WTC11 (cell line): ENCODE measurements at regions not wholly inside any gene's neighbourhood (a gene's known extent, or its start where the extent isn't known, plus 50 kb on each side); places are given as distances from the start of the nearest gene placed in this dataset.

Experiments
- ATAC-seq: fragments of 200-7000 bp; cut with Tn5 transposase; 2 replicates; pipeline ENCODE4 v1.10.0; 2021; ENCODE audit warnings: mild to moderate bottlenecking, moderate library complexity
- CTCF ChIA-PET: fragments of 300-600 bp; sonication (Branson Sonifier 250); formaldehyde crosslinking; loops from one replicate; lab custom pipeline; 2021; ENCODE audit warnings: antibody characterized with exemption; lab: Charles Lee
- POLR2A ChIA-PET: fragments of 350-600 bp; sonication (Branson Sonifier 250); formaldehyde crosslinking; loops from one replicate; lab custom pipeline; 2021; ENCODE audit warnings: antibody characterized with exemption; lab: Charles Lee
- DNase-seq: peaks from one replicate; pipeline ENCODE4 v3.0.0; 2021; ENCODE audit warnings: low spot score
- H3K27ac Mint-ChIP-seq: 2 replicates; pipeline ENCODE4 v1.8.0; 2021; ENCODE audit warnings: mixed read lengths
- H3K27me3 Mint-ChIP-seq: 2 replicates; pipeline ENCODE4 v1.8.0; 2021; ENCODE audit warnings: low read depth, mild to moderate bottlenecking, moderate library complexity, mixed read lengths
- H3K36me3 Mint-ChIP-seq: 2 replicates; pipeline ENCODE4 v1.8.0; 2021; ENCODE audit warnings: mixed read lengths
- H3K4me1 Mint-ChIP-seq: 2 replicates; pipeline ENCODE4 v1.8.0; 2022; ENCODE audit warnings: mixed read lengths
- H3K4me3 Mint-ChIP-seq: 2 replicates; pipeline ENCODE4 v1.8.0; 2021; ENCODE audit warnings: mild to moderate bottlenecking, moderate library complexity, mixed read lengths
- H3K9me3 Mint-ChIP-seq: 2 replicates; pipeline ENCODE4 v1.8.0; 2021; ENCODE audit warnings: mixed read lengths
- CREM ChIP-seq: sonication (generic); formaldehyde crosslinking; IDR thresholded peaks from 2 replicates; pipeline ENCODE4 v1.8.1; 2022; ENCODE audit warnings: mild to moderate bottlenecking, missing genetic modification reagents, moderate library complexity
- CTCF ChIP-seq: fragments of 200-600 bp; IDR thresholded peaks from 2 replicates; pipeline ENCODE4 v1.8.0; 2022; ENCODE audit warnings: antibody characterized with exemption
- E2F1 ChIP-seq: sonication (generic); formaldehyde crosslinking; IDR thresholded peaks from 2 replicates; pipeline ENCODE4 v1.8.0; 2022; ENCODE audit warnings: mild to moderate bottlenecking, missing genetic modification reagents
- ELF4 ChIP-seq: sonication (generic); formaldehyde crosslinking; IDR thresholded peaks from 2 replicates; pipeline ENCODE4 v1.8.1; 2022; ENCODE audit warnings: low read depth, mild to moderate bottlenecking, moderate library complexity, missing genetic modification reagents
- HMGA2 ChIP-seq: fragments of 250-450 bp; sonication (Bioruptor Pico); IDR thresholded peaks from 2 replicates; pipeline ENCODE4 v1.4.0; 2021; ENCODE audit warnings: mild to moderate bottlenecking, moderate library complexity
- KAT7 ChIP-seq: sonication (generic); formaldehyde crosslinking; IDR thresholded peaks from 2 replicates; pipeline ENCODE4 v1.8.1; 2023; ENCODE audit warnings: missing genetic modification reagents, mild to moderate bottlenecking, borderline replicate concordance
- MXD4 ChIP-seq: fragments of 250-450 bp; sonication (Bioruptor Pico); IDR thresholded peaks from 2 replicates; pipeline ENCODE4 v1.8.0; 2021; ENCODE audit warnings: mild to moderate bottlenecking, moderate library complexity, borderline replicate concordance
- NFATC4 ChIP-seq: fragments of 250-450 bp; sonication (Bioruptor Pico); IDR thresholded peaks from 2 replicates; pipeline ENCODE4 v1.9.0; 2021; ENCODE audit warnings: mild to moderate bottlenecking
- OVOL2 ChIP-seq: fragments of 250-450 bp; sonication (Bioruptor Pico); IDR thresholded peaks from 2 replicates; pipeline ENCODE4 v1.9.0; 2021; ENCODE audit warnings: mild to moderate bottlenecking, borderline replicate concordance
- RELA ChIP-seq: sonication (generic); formaldehyde crosslinking; IDR thresholded peaks from 2 replicates; pipeline ENCODE4 v1.8.1; 2022; ENCODE audit warnings: missing genetic modification reagents, mild to moderate bottlenecking, borderline replicate concordance
- SMAD4 ChIP-seq: sonication (generic); formaldehyde crosslinking; IDR thresholded peaks from 2 replicates; pipeline ENCODE4 v1.8.0; 2022; ENCODE audit warnings: mild to moderate bottlenecking, missing genetic modification reagents
- TCF7 ChIP-seq: sonication (generic); formaldehyde crosslinking; IDR thresholded peaks from 2 replicates; pipeline ENCODE4 v1.8.0; 2022; ENCODE audit warnings: mild to moderate bottlenecking, low read depth, missing genetic modification reagents, moderate library complexity
- TEAD4 ChIP-seq: sonication (generic); formaldehyde crosslinking; IDR thresholded peaks from 2 replicates; pipeline ENCODE4 v1.8.0; 2022; ENCODE audit warnings: mild to moderate bottlenecking, missing genetic modification reagents
- ZNF121 ChIP-seq: sonication (generic); formaldehyde crosslinking; IDR thresholded peaks from 2 replicates; pipeline ENCODE4 v1.8.0; 2023; ENCODE audit warnings: missing genetic modification reagents
- ZNF396 ChIP-seq: fragments of 250-450 bp; sonication (Bioruptor Pico); IDR thresholded peaks from 2 replicates; pipeline ENCODE4 v1.8.0; 2021; ENCODE audit warnings: mild to moderate bottlenecking, moderate library complexity, borderline replicate concordance
- ZNF671 ChIP-seq: fragments of 250-450 bp; sonication (Bioruptor Pico); IDR thresholded peaks from 2 replicates; pipeline ENCODE4 v1.8.0; 2021; ENCODE audit warnings: mild to moderate bottlenecking
- TF ChIP-seq, protein P1 (sequence below): sonication (generic); formaldehyde crosslinking; conservative IDR thresholded peaks from 2 replicates; pipeline ENCODE4 v1.8.1; 2022; ENCODE audit warnings: mild to moderate bottlenecking, missing genetic modification reagents
- TF ChIP-seq, protein P2 (sequence below): sonication (generic); formaldehyde crosslinking; IDR thresholded peaks from 2 replicates; pipeline ENCODE4 v1.8.1; 2022; ENCODE audit warnings: missing genetic modification reagents, borderline replicate concordance
- TF ChIP-seq, protein P3 (sequence below): sonication (generic); formaldehyde crosslinking; IDR thresholded peaks from 2 replicates; pipeline ENCODE4 v1.8.1; 2022; ENCODE audit warnings: mild to moderate bottlenecking, missing genetic modification reagents, moderate library complexity, borderline replicate concordance
- TF ChIP-seq, protein P4 (sequence below): sonication (generic); formaldehyde crosslinking; IDR thresholded peaks from 2 replicates; pipeline ENCODE4 v1.8.1; 2022; ENCODE audit warnings: low read depth, missing genetic modification reagents, borderline replicate concordance

- CTCF ChIA-PET: no interaction called here
- no peak overlapping the region for H3K4me3 Mint-ChIP-seq
- ATAC-seq (no peak), DNase-seq (no peak)
- TF ChIP-seq RELA (CRISPR knock-in tag): no peak
- no peak for TF ChIP-seq OVOL2 (CRISPR knock-in tag)
- TF ChIP-seq TCF7: no peak
- TF ChIP-seq TEAD4 (CRISPR knock-in tag): no peak
- TF ChIP-seq MXD4 (CRISPR knock-in tag): no peak
- TF ChIP-seq NFATC4 (CRISPR knock-in tag): no peak
- no peak for TF ChIP-seq CREM (CRISPR knock-in tag)
- TF ChIP-seq CTCF: no peak
- TF ChIP-seq, protein P1, sequence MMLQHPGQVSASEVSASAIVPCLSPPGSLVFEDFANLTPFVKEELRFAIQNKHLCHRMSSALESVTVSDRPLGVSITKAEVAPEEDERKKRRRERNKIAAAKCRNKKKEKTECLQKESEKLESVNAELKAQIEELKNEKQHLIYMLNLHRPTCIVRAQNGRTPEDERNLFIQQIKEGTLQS: no peak
- TF ChIP-seq, protein P2, sequence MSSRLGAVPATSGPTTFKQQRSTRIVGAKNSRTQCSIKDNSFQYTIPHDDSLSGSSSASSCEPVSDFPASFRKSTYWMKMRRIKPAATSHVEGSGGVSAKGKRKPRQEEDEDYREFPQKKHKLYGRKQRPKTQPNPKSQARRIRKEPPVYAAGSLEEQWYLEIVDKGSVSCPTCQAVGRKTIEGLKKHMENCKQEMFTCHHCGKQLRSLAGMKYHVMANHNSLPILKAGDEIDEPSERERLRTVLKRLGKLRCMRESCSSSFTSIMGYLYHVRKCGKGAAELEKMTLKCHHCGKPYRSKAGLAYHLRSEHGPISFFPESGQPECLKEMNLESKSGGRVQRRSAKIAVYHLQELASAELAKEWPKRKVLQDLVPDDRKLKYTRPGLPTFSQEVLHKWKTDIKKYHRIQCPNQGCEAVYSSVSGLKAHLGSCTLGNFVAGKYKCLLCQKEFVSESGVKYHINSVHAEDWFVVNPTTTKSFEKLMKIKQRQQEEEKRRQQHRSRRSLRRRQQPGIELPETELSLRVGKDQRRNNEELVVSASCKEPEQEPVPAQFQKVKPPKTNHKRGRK: no peak
- TF ChIP-seq ZNF671 (CRISPR knock-in tag): no peak
- TF ChIP-seq, protein P3, sequence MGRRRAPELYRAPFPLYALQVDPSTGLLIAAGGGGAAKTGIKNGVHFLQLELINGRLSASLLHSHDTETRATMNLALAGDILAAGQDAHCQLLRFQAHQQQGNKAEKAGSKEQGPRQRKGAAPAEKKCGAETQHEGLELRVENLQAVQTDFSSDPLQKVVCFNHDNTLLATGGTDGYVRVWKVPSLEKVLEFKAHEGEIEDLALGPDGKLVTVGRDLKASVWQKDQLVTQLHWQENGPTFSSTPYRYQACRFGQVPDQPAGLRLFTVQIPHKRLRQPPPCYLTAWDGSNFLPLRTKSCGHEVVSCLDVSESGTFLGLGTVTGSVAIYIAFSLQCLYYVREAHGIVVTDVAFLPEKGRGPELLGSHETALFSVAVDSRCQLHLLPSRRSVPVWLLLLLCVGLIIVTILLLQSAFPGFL (CRISPR knock-in tag): no peak
- no peak for TF ChIP-seq ZNF396 (CRISPR knock-in tag)
- no peak for TF ChIP-seq HMGA2
- no peaks in the 10 kb centered on the region for H3K36me3 Mint-ChIP-seq
- no peak overlapping the region for H3K27ac Mint-ChIP-seq
- no peaks in the 10 kb centered on the region for H3K9me3 Mint-ChIP-seq
- POLR2A ChIA-PET: interaction anchor here (0.7 kb wide), 1 partner anchor 19 kb away, joined by 3 read pairs; no protein-coding TSS in a partner anchor
- peaks cover under 1% of the 10 kb centered on the region; the same call in 1 of the 2 replicates for H3K4me1 Mint-ChIP-seq
- no peaks in the 10 kb centered on the region for H3K27me3 Mint-ChIP-seq
These were observed 567.8 kb downstream of the IPMK start for GRCh38 chr10:57699944-57700343.

DNA sequence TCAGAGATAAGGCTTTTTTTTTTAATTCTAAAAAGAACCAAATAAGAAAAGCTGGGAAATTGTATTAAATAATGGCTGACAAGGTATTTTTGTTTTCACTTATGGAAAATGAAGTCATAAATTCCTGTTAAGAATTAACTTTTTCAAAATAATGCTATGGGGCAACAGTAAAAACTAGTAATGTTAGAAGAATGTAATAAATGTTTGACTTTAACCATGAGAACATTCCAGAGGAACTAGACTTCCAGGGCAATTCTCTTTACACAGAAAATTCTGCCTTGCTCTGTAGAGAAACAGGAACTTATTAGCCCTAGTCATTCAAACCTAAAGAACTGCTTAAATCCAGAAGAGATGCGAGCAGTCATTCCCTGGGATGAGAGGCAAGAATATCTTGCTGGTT, 571.1 kb downstream of the IPMK start:
- DNase-seq (no peak), ATAC-seq (no peak)
- Mint-ChIP-seq H3K9me3 (no peaks in the 10 kb centered on the region), H3K4me1 (peaks cover 4% of the 10 kb centered on the region; the same call in 1 of the 2 replicates), H3K36me3 (no peaks in the 10 kb centered on the region), H3K27me3 (no peaks in the 10 kb centered on the region), H3K4me3 (no peak overlapping the region), H3K27ac (no peak overlapping the region)
- TF ChIP-seq ELF4 (CRISPR knock-in tag) (no peak), ZNF121 (CRISPR knock-in tag) (no peak), SMAD4 (CRISPR knock-in tag) (no peak), KAT7 (CRISPR knock-in tag) (no peak), CTCF (no peak), E2F1 (no peak)
- TF ChIP-seq, protein P4, sequence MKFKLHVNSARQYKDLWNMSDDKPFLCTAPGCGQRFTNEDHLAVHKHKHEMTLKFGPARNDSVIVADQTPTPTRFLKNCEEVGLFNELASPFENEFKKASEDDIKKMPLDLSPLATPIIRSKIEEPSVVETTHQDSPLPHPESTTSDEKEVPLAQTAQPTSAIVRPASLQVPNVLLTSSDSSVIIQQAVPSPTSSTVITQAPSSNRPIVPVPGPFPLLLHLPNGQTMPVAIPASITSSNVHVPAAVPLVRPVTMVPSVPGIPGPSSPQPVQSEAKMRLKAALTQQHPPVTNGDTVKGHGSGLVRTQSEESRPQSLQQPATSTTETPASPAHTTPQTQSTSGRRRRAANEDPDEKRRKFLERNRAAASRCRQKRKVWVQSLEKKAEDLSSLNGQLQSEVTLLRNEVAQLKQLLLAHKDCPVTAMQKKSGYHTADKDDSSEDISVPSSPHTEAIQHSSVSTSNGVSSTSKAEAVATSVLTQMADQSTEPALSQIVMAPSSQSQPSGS (CRISPR knock-in tag): no peak
- CTCF ChIA-PET: interaction anchor here (0.7 kb wide), 1 partner anchor 16 kb away, joined by 4 read pairs; no protein-coding TSS in a partner anchor
- POLR2A ChIA-PET: interaction anchor here (0.7 kb wide), 1 partner anchor 122 kb away, joined by 6 read pairs; no protein-coding TSS in a partner anchor
